Activated naive CD8-positive, alpha-beta T cell treated with anti-CD3 and anti-CD28 coated beads, Interleukin-2, amount 10 ng/mL, durations not matched to agents 7 days and 5 days (primary cell): ENCODE measurements at regions not wholly inside any gene's neighbourhood (a gene's known extent, or its start where the extent isn't known, plus 50 kb on each side); places are given as distances from the start of the nearest gene placed in this dataset.

Source experiments
- ATAC-seq: fragments of 150-1000 bp; cut with Tn5 transposase; one replicate; pipeline ENCODE4 v1.10.0; 2021; ENCODE audit warnings: low read depth, moderate library complexity
- POLR2A ChIA-PET: fragments of 350-600 bp; sonication (Branson Sonifier 250); formaldehyde crosslinking; loops from one replicate; lab custom pipeline; 2021; ENCODE audit warnings: antibody characterized with exemption; lab: Charles Lee
- DNase-seq: peaks from one replicate; pipeline ENCODE4 v3.0.0; 2021
- H3K27ac Mint-ChIP-seq: one replicate; pipeline ENCODE4 v1.8.0; 2022; ENCODE audit warnings: mild to moderate bottlenecking, mixed read lengths
- H3K27me3 Mint-ChIP-seq: one replicate; pipeline ENCODE4 v1.8.0; 2022; ENCODE audit warnings: mild to moderate bottlenecking, moderate library complexity, mixed read lengths
- H3K36me3 Mint-ChIP-seq: one replicate; pipeline ENCODE4 v1.8.0; 2021; ENCODE audit warnings: mild to moderate bottlenecking, mixed read lengths
- H3K4me1 Mint-ChIP-seq: one replicate; pipeline ENCODE4 v1.8.0; 2021; ENCODE audit warnings: mixed read lengths
- H3K4me3 Mint-ChIP-seq: one replicate; pipeline ENCODE4 v1.8.0; 2022; ENCODE audit warnings: mild to moderate bottlenecking, moderate library complexity, mixed read lengths
- H3K9me3 Mint-ChIP-seq: one replicate; pipeline ENCODE4 v1.8.0; 2021; ENCODE audit warnings: mixed read lengths

DNA sequence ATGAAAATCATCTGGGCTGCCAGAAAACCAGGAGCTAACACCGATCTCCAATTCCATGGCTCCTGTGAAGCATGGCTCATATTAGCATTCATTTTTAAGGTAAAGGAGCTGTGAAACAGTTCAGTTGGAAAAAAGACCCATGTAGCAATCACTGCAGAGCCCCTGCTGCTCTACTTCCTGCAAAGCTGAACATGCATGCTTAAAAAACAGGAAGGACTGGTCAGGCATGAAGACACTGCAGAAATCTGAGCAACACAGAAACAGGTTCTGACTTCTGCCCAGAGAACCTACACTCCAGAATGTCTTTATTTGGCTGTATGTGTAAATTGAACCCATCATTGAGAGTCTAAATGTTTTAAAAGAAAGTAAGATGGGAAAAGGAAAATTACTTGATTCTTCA lies 950.6 kb downstream of the DCDC2C start:
- Mint-ChIP-seq H3K4me3 (no peak overlapping the region), H3K27me3 (no peaks in the 10 kb centered on the region), H3K9me3 (peaks cover 2% of the 10 kb centered on the region), H3K4me1 (no peaks in the 10 kb centered on the region), H3K36me3 (no peaks in the 10 kb centered on the region), H3K27ac (no peak overlapping the region)
- POLR2A ChIA-PET: no interaction called here
- no peak for ATAC-seq
- DNase-seq: no peak

- Mint-ChIP-seq H3K4me3 (no peak overlapping the region), H3K27me3 (no peaks in the 10 kb centered on the region), H3K27ac (no peak overlapping the region), H3K36me3 (no peaks in the 10 kb centered on the region), H3K4me1 (no peaks in the 10 kb centered on the region), H3K9me3 (peaks cover 3% of the 10 kb centered on the region)
- DNase-seq (no peak), ATAC-seq (no peak)
- POLR2A ChIA-PET: no interaction called here
These were observed 953.0 kb downstream of the DCDC2C start for GRCh38 chr2:4656326-4656725.

DNA sequence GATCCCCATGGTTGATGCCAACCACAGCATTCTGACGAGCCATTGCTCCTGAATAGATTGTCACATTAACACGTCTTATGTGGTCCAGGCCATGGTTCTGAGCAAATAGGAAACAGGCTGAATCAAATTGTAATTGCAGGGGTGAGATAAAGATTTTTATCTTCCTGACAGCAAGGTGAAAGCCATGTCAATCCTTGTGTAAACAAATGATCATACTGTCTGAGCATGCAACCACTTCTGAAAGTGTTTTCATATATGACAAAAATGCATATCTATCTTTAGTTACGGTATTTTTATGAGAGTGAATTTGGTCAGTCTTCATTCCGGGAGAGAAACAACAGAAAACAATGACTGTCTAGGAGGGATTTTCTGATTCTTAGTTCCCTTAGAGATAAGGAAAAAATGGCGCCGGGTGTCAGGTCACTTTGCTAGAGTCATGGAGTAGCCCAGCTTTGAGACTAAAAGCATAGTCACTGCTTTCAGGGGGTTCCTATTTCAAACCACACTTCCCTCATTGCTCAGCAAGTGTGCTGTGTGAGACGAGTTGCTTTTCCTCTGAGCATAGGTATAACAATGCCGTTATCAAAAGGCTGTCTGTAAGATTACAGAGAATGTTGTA lies 958.9 kb downstream of the DCDC2C start:
- no peak for ATAC-seq
- POLR2A ChIA-PET: no interaction called here
- no peaks in the 10 kb centered on the region for H3K36me3 Mint-ChIP-seq

DNA sequence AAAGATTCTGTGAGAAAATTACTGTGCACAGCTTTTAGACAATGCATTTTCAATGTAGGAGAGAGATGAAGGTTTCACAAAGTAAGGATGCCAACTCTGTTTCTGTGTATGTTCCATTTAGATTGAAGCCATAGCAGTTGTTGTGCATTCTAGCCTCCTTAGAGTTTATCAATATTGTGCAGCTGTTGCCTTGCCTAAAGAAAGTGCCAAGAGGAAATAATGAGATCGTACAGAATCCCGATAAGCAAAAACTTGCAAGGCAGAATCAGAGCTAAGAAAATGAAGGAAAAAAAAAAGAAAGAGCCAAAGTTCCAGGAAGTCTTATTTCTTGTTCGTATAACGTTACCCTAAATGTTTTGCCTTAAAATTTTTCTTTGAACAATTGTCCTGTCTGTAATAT lies 965.0 kb downstream of the DCDC2C start:
- Mint-ChIP-seq H3K27ac (no peak overlapping the region), H3K9me3 (peaks cover 5% of the 10 kb centered on the region), H3K4me3 (no peak overlapping the region), H3K4me1 (no peaks in the 10 kb centered on the region), H3K27me3 (no peaks in the 10 kb centered on the region), H3K36me3 (no peaks in the 10 kb centered on the region)
- DNase-seq (no peak), ATAC-seq (no peak)
- POLR2A ChIA-PET: no interaction called here

More for the DNA sequence above, 958.9 kb downstream of the DCDC2C start:
- no peak overlapping the region for H3K4me3 Mint-ChIP-seq
- DNase-seq: no peak
- no peaks in the 10 kb centered on the region for H3K27me3 Mint-ChIP-seq
- H3K4me1 Mint-ChIP-seq: no peaks in the 10 kb centered on the region
- no peak overlapping the region for H3K27ac Mint-ChIP-seq
- peaks cover 4% of the 10 kb centered on the region for H3K9me3 Mint-ChIP-seq

DNA sequence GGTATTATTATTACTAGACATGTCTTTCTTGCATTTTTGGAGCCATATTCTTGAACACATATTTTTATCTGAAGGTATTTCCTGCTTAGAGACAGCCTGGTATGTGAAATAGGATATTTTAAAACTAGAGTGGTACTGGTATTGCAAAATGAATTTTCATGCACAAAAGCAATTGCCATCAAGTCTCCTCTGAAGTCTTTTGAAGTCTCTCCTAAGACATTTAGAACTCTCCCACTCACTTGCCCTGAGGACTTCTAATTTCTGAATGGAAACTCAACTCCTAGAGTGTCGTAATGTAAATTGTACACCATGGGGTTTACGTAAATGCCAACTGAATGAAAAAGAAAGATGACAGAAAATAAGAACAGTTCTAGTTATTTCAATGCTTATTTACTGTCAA lies 967.0 kb downstream of the DCDC2C start:
- Mint-ChIP-seq H3K9me3 (peaks cover 6% of the 10 kb centered on the region), H3K36me3 (no peaks in the 10 kb centered on the region), H3K4me3 (no peak overlapping the region), H3K27me3 (no peaks in the 10 kb centered on the region), H3K4me1 (no peaks in the 10 kb centered on the region), H3K27ac (no peak overlapping the region)
- ATAC-seq: no peak
- DNase-seq: no peak
- POLR2A ChIA-PET: no interaction called here

DNA sequence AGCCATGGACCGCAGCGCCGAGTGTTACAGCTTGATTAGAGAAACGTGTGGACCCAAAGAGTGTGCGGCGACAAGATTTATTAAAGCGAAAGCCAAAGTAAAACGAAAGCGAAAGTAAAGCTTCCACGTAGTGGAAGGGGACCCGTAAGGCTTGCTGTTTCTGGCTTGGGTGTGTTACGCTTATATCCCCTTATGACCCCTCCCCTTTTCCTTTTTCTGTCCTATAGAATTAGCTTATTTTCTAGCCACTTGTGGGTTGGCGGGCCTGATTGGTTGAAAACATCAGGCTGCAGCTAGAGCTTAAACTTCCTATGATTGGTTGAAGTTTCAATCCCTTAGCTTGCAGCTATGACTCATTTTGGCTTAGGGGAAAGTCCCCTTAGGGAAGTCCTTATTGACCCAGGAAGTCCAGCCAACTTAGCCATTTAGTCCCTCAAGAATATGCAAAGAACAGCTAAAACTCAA lies 969.7 kb downstream of the DCDC2C start:
- no peaks in the 10 kb centered on the region for H3K36me3 Mint-ChIP-seq
- no peaks in the 10 kb centered on the region for H3K27me3 Mint-ChIP-seq
- no peaks in the 10 kb centered on the region for H3K4me1 Mint-ChIP-seq
- H3K4me3 Mint-ChIP-seq: peak overlapping the region; percentile 28
- no peak for DNase-seq
- peak overlapping the region; percentile 51 for H3K27ac Mint-ChIP-seq
- POLR2A ChIA-PET: no interaction called here
- ATAC-seq: no peak
- H3K9me3 Mint-ChIP-seq: peaks cover 5% of the 10 kb centered on the region

- peaks cover 5% of the 10 kb centered on the region for H3K9me3 Mint-ChIP-seq
- no peak overlapping the region for H3K27ac Mint-ChIP-seq
- no peak overlapping the region for H3K4me3 Mint-ChIP-seq
- DNase-seq (no peak), ATAC-seq (peak; percentile 52)
- POLR2A ChIA-PET: no interaction called here
- no peaks in the 10 kb centered on the region for H3K27me3 Mint-ChIP-seq
- H3K4me1 Mint-ChIP-seq: no peaks in the 10 kb centered on the region
- no peaks in the 10 kb centered on the region for H3K36me3 Mint-ChIP-seq
These were observed 970.6 kb downstream of the DCDC2C start for GRCh38 chr2:4674007-4674406.

- H3K27me3 Mint-ChIP-seq: no peaks in the 10 kb centered on the region
- no peaks in the 10 kb centered on the region for H3K36me3 Mint-ChIP-seq
- peaks cover 9% of the 10 kb centered on the region for H3K9me3 Mint-ChIP-seq
- ATAC-seq: no peak
- POLR2A ChIA-PET: no interaction called here
- H3K4me1 Mint-ChIP-seq: no peaks in the 10 kb centered on the region
- H3K27ac Mint-ChIP-seq: no peak overlapping the region
- no peak for DNase-seq
- no peak overlapping the region for H3K4me3 Mint-ChIP-seq
These were observed 971.9 kb downstream of the DCDC2C start for GRCh38 chr2:4675295-4675694.

DNA sequence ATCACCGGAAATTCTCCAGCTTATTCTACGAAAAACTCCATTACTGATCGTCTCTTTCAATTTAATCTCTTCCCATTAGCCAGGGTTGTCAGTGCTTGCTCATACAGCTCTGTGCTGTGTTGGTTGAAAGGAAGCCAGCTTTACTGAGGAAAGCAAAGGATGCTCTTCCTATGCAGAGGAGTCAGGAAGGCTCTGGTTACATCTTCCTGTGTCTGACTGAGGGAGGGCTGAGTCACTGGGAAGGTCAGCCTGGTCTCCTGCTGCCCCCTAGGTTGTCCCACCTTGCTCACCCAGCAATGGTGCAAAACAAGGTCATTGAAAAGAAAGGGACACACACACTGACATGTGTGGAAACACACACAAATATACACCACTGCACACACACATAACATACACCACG lies 975.6 kb downstream of the DCDC2C start:
- Mint-ChIP-seq H3K4me1 (no peaks in the 10 kb centered on the region), H3K4me3 (no peak overlapping the region), H3K27ac (no peak overlapping the region), H3K9me3 (peaks cover 4% of the 10 kb centered on the region), H3K27me3 (no peaks in the 10 kb centered on the region), H3K36me3 (no peaks in the 10 kb centered on the region)
- DNase-seq: no peak
- POLR2A ChIA-PET: no interaction called here
- ATAC-seq: no peak

DNA sequence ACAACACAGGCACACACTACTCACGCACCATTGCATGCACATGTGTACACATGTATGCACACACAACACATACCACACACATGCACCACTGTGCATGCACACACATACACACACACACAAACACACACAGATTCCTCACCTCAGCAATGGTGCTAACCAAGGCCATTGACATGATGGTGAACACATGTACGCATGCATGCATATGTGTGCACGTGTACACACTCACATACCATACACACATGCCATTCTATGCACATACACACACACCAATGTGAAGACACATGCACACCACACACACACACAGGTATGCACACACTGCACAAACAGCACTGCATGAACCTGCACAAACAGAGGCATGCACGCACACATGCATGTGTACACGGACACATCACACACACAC lies 976.0 kb downstream of the DCDC2C start:
- POLR2A ChIA-PET: no interaction called here
- H3K4me1 Mint-ChIP-seq: no peaks in the 10 kb centered on the region

GRCh38 chr2:4684921-4685320 lies 981.5 kb downstream of the DCDC2C start:
- Mint-ChIP-seq H3K27ac (no peak overlapping the region), H3K27me3 (no peaks in the 10 kb centered on the region), H3K36me3 (no peaks in the 10 kb centered on the region), H3K4me3 (no peak overlapping the region), H3K9me3 (peaks cover 2% of the 10 kb centered on the region), H3K4me1 (no peaks in the 10 kb centered on the region)
- DNase-seq: no peak
- no peak for ATAC-seq
- POLR2A ChIA-PET: interaction anchor here (0.7 kb wide), 1 partner anchor 20 kb away, joined by 4 read pairs; no protein-coding TSS in a partner anchor

More for the DNA sequence above, 976.0 kb downstream of the DCDC2C start:
- Mint-ChIP-seq H3K9me3 (peaks cover 4% of the 10 kb centered on the region), H3K27ac (no peak overlapping the region), H3K4me3 (no peak overlapping the region), H3K27me3 (no peaks in the 10 kb centered on the region), H3K36me3 (no peaks in the 10 kb centered on the region)
- DNase-seq: no peak
- ATAC-seq: no peak

GRCh38 chr2:4690913-4691312 lies 987.5 kb downstream of the DCDC2C start:
- peaks cover 12% of the 10 kb centered on the region for H3K9me3 Mint-ChIP-seq
- ATAC-seq: no peak
- POLR2A ChIA-PET: no interaction called here
- DNase-seq: no peak
- no peak overlapping the region for H3K4me3 Mint-ChIP-seq
- no peaks in the 10 kb centered on the region for H3K27me3 Mint-ChIP-seq
- no peaks in the 10 kb centered on the region for H3K36me3 Mint-ChIP-seq
- H3K27ac Mint-ChIP-seq: no peak overlapping the region
- no peaks in the 10 kb centered on the region for H3K4me1 Mint-ChIP-seq

GRCh38 chr2:4693266-4693665 lies 989.9 kb downstream of the DCDC2C start:
- Mint-ChIP-seq H3K4me1 (no peaks in the 10 kb centered on the region), H3K9me3 (peaks cover 12% of the 10 kb centered on the region), H3K4me3 (no peak overlapping the region), H3K27ac (no peak overlapping the region), H3K36me3 (no peaks in the 10 kb centered on the region), H3K27me3 (no peaks in the 10 kb centered on the region)
- POLR2A ChIA-PET: no interaction called here
- DNase-seq (no peak), ATAC-seq (no peak)

DNA sequence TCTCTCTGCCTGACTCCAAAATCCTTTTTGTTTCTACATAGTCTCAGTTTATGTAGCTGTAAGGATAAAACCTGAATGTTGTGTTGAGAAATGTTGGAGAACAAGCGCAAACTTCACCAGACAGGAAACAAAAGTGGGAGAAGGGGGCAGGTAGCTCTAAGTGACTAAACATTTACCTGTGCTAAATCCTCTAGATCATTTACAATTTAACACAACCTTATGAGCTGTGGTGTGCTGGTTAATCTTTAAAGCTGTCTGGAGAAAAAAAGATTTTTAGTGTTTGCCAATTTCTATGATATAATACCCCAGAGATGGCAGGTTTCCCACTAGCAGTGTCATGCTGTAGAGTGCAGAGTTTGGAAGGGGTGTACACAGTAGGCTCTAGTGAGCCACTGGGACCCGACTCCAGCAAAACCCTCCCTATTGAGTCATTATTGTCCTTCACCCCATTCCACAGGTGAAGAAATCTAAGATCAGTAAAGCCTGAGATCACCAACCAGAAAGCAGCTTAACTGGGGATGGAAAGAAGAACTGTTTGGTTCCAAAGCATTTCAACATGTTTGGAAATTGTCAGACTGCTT lies 992.0 kb downstream of the DCDC2C start:
- no peaks in the 10 kb centered on the region for H3K36me3 Mint-ChIP-seq
- no peaks in the 10 kb centered on the region for H3K4me1 Mint-ChIP-seq
- ATAC-seq: no peak
- H3K9me3 Mint-ChIP-seq: peaks cover 10% of the 10 kb centered on the region
- H3K27ac Mint-ChIP-seq: no peak overlapping the region
- DNase-seq: no peak
- H3K4me3 Mint-ChIP-seq: no peak overlapping the region
- H3K27me3 Mint-ChIP-seq: no peaks in the 10 kb centered on the region
- POLR2A ChIA-PET: no interaction called here
